Body of pancreas (tissue), 4 donors: ENCODE measurements at regions not wholly inside any gene's neighbourhood (a gene's known extent, or its start where the extent isn't known, plus 50 kb on each side); places are given as distances from the start of the nearest gene placed in this dataset.

Source experiments
- CTCF ChIP-seq, 7 experiments: fragments of 450-650 bp in 4 of 7; fragments of 200-600 bp in 3 of 7; sonication (generic) in 3 of 7; IDR thresholded peaks; one replicate each; pipeline ENCODE4 v1.5.1; 2016 to 2019; ENCODE audit warnings: antibody characterized with exemption in 7 of 7
- POLR2A ChIP-seq, 3 donors: fragments of 450-650 bp; IDR thresholded peaks; one replicate each; pipeline ENCODE4 v1.6.1; 2016; ENCODE audit warnings: antibody characterized with exemption in 3 of 3, mild to moderate bottlenecking in 2 of 3

GRCh38 chr14:55874785-55875184 is 243.4 kb upstream of the PELI2 start:
- peak in 4 of 7 experiments; percentile 17 to 38 (median 20) for TF ChIP-seq CTCF (IDR thresholded peaks at IDR 0.05)
- no peak for TF ChIP-seq POLR2A (IDR thresholded peaks at IDR 0.05)
